Neural progenitor cell (in vitro differentiated cells): ENCODE measurements at regions not wholly inside any gene's neighbourhood (a gene's known extent, or its start where the extent isn't known, plus 50 kb on each side); places are given as distances from the start of the nearest gene placed in this dataset.

Source experiments
- DNase-seq: peaks from one replicate; pipeline ENCODE4 v3.0.0-alpha.2; 2016; ENCODE audit warnings: low spot score
- H2AFZ ChIP-seq: fragments of 200-600 bp; sonication (generic); replicated peaks from 2 replicates; pipeline ENCODE4 v1.6.1; 2016; ENCODE audit warnings: antibody characterized with exemption
- H3F3A ChIP-seq: fragments of 200-600 bp; sonication (generic); 2 replicates; pipeline ENCODE4 v1.6.1; 2016; ENCODE audit warnings: antibody characterized with exemption, low read depth
- H3K27ac ChIP-seq: fragments of 200-600 bp; sonication (generic); 2 replicates; pipeline ENCODE4 v1.5.1; 2016; ENCODE audit warnings: mild to moderate bottlenecking
- H3K27me3 ChIP-seq: fragments of 200-600 bp; sonication (generic); 2 replicates; pipeline ENCODE4 v1.6.1; 2016; ENCODE audit warnings: mild to moderate bottlenecking, moderate library complexity
- H3K36me3 ChIP-seq: fragments of 200-600 bp; sonication (generic); 2 replicates; pipeline ENCODE4 v1.5.1; 2016
- H3K4me1 ChIP-seq: fragments of 200-600 bp; sonication (generic); 2 replicates; pipeline ENCODE4 v1.6.1; 2016; ENCODE audit warnings: mixed run types
- H3K4me2 ChIP-seq: fragments of 200-600 bp; sonication (generic); 2 replicates; pipeline ENCODE4 v1.6.1; 2016
- H3K4me3 ChIP-seq: fragments of 200-600 bp; sonication (generic); 2 replicates; pipeline ENCODE4 v1.5.1; 2016
- H3K79me2 ChIP-seq: fragments of 200-600 bp; sonication (generic); 2 replicates; pipeline ENCODE4 v1.6.1; 2016; ENCODE audit warnings: low read depth
- H3K9ac ChIP-seq: fragments of 200-600 bp; sonication (generic); 2 replicates; pipeline ENCODE4 v1.6.1; 2016
- H3K9me3 ChIP-seq: fragments of 200-600 bp; sonication (generic); 2 replicates; pipeline ENCODE4 v1.5.1; 2016; ENCODE audit warnings: low read depth
- H4K20me1 ChIP-seq: fragments of 200-600 bp; sonication (generic); 2 replicates; pipeline ENCODE4 v1.6.1; 2016; ENCODE audit warnings: low read depth
- H3K27ac Mint-ChIP-seq: 3 replicates; pipeline ENCODE4 v1.8.0; 2021; ENCODE audit warnings: mixed read lengths
- H3K27me3 Mint-ChIP-seq: 2 replicates; pipeline ENCODE4 v1.8.0; 2022; ENCODE audit warnings: low read depth, mild to moderate bottlenecking, inconsistent platforms, moderate library complexity, mixed read lengths; ENCODE audit not compliant: insufficient read depth
- H3K36me3 Mint-ChIP-seq: 3 replicates; pipeline ENCODE4 v1.8.0; 2021; ENCODE audit warnings: mixed read lengths
- H3K4me1 Mint-ChIP-seq: 3 replicates; pipeline ENCODE4 v1.8.0; 2021; ENCODE audit warnings: mixed read lengths
- H3K4me3 Mint-ChIP-seq: 3 replicates; pipeline ENCODE4 v1.8.0; 2021; ENCODE audit warnings: mild to moderate bottlenecking, moderate library complexity, mixed read lengths
- H3K9me3 Mint-ChIP-seq: 3 replicates; pipeline ENCODE4 v1.8.0; 2020; ENCODE audit warnings: mixed read lengths
- EZH2 ChIP-seq: fragments of 200-600 bp; sonication (generic); IDR thresholded peaks from 2 replicates; pipeline ENCODE4 v1.6.1; 2017; ENCODE audit warnings: antibody characterized with exemption, mild to moderate bottlenecking, moderate library complexity
- EZH2phosphoT487 ChIP-seq: fragments of 200-600 bp; sonication (generic); IDR thresholded peaks from 2 replicates; pipeline ENCODE4 v1.6.1; 2017; ENCODE audit warnings: antibody characterized with exemption
- TF ChIP-seq, protein P1 (sequence below): fragments of 200-600 bp; sonication (generic); IDR thresholded peaks from 2 replicates; pipeline ENCODE4 v1.5.1; 2017; ENCODE audit warnings: antibody characterized with exemption, mild to moderate bottlenecking

- no peak overlapping the region for H2AFZ ChIP-seq
- H3K27me3 Mint-ChIP-seq = peaks cover 5% of the 10 kb centered on the region
- H3K27ac Mint-ChIP-seq = no peak overlapping the region
- H3K36me3 Mint-ChIP-seq = no peaks in the 10 kb centered on the region
- H4K20me1 ChIP-seq = no peaks in the 10 kb centered on the region
- no peak overlapping the region for H3K27ac ChIP-seq
- no peaks in the 10 kb centered on the region for H3K9me3 ChIP-seq
- no peaks in the 10 kb centered on the region for H3K9me3 Mint-ChIP-seq
- no peaks in the 10 kb centered on the region for H3K36me3 ChIP-seq
- no peaks in the 10 kb centered on the region for H3K27me3 ChIP-seq
- TF ChIP-seq EZH2 (no peak), EZH2phosphoT487 (no peak)
- TF ChIP-seq, protein P1, sequence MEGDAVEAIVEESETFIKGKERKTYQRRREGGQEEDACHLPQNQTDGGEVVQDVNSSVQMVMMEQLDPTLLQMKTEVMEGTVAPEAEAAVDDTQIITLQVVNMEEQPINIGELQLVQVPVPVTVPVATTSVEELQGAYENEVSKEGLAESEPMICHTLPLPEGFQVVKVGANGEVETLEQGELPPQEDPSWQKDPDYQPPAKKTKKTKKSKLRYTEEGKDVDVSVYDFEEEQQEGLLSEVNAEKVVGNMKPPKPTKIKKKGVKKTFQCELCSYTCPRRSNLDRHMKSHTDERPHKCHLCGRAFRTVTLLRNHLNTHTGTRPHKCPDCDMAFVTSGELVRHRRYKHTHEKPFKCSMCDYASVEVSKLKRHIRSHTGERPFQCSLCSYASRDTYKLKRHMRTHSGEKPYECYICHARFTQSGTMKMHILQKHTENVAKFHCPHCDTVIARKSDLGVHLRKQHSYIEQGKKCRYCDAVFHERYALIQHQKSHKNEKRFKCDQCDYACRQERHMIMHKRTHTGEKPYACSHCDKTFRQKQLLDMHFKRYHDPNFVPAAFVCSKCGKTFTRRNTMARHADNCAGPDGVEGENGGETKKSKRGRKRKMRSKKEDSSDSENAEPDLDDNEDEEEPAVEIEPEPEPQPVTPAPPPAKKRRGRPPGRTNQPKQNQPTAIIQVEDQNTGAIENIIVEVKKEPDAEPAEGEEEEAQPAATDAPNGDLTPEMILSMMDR = no peak
- H3K4me3 ChIP-seq = no peak overlapping the region
- peaks cover 27% of the 10 kb centered on the region for H3K4me1 Mint-ChIP-seq
- H3K4me2 ChIP-seq = no peak overlapping the region
- peaks cover 5% of the 10 kb centered on the region for H3K4me1 ChIP-seq
- no peak for DNase-seq
- H3K79me2 ChIP-seq = no peaks in the 10 kb centered on the region
- no peak overlapping the region for H3K4me3 Mint-ChIP-seq
- no peaks in the 10 kb centered on the region for H3F3A ChIP-seq
- H3K9ac ChIP-seq = no peak overlapping the region
Measured at GRCh38 chr6:11433860-11434259, 103.7 kb upstream of the TMEM170B start.

- H3K4me1 ChIP-seq = peaks cover 14% of the 10 kb centered on the region
- no peaks in the 10 kb centered on the region for H4K20me1 ChIP-seq
- H3K36me3 ChIP-seq = no peaks in the 10 kb centered on the region
- TF ChIP-seq EZH2phosphoT487 (no peak), EZH2 (no peak)
- TF ChIP-seq, protein P1 = no peak
- no peak overlapping the region for H2AFZ ChIP-seq
- no peak overlapping the region for H3K4me2 ChIP-seq
- peaks cover 5% of the 10 kb centered on the region for H3K27me3 Mint-ChIP-seq
- no peaks in the 10 kb centered on the region for H3K9me3 Mint-ChIP-seq
- no peak overlapping the region for H3K4me3 ChIP-seq
- H3K4me3 Mint-ChIP-seq = no peak overlapping the region
- H3K9me3 ChIP-seq = no peaks in the 10 kb centered on the region
- no peaks in the 10 kb centered on the region for H3F3A ChIP-seq
- H3K4me1 Mint-ChIP-seq = peaks cover 36% of the 10 kb centered on the region
- H3K9ac ChIP-seq = no peak overlapping the region
- no peaks in the 10 kb centered on the region for H3K79me2 ChIP-seq
- H3K27me3 ChIP-seq = no peaks in the 10 kb centered on the region
- no peak overlapping the region for H3K27ac ChIP-seq
- no peaks in the 10 kb centered on the region for H3K36me3 Mint-ChIP-seq
- no peak overlapping the region for H3K27ac Mint-ChIP-seq
- no peak for DNase-seq
Measured at GRCh38 chr6:11432713-11433450, 104.7 kb upstream of the TMEM170B start.

DNA sequence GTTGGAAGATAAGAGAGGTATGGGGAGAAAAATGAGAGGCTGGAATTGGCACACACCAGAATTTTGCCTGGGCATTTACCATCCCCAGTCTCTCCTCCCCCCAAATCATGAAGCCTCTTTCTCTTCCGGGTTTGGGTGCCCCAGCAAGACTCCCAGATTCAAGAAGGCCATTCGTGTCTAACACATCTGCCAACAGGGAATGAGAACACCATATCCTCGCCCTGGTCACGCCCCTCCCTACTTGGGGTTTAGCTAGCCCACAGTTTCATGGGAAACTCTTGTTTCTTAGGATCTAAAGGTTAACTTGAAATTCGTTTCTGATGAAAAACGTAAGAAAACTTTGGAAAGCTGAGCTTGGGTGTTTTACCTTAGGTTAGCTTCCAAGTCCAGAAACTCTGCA, 105.5 kb upstream of the TMEM170B start:
- Histone ChIP-seq H3K36me3 (no peaks in the 10 kb centered on the region), H3K27ac (no peak overlapping the region), H3K79me2 (no peaks in the 10 kb centered on the region), H3K27me3 (no peaks in the 10 kb centered on the region), H4K20me1 (no peaks in the 10 kb centered on the region), H3K4me3 (no peak overlapping the region), H3K9ac (no peak overlapping the region), H2AFZ (no peak overlapping the region), H3K9me3 (no peaks in the 10 kb centered on the region), H3K4me2 (no peak overlapping the region), H3F3A (no peaks in the 10 kb centered on the region), H3K4me1 (peaks cover 15% of the 10 kb centered on the region)
- Mint-ChIP-seq H3K27ac (no peak overlapping the region), H3K27me3 (peaks cover 5% of the 10 kb centered on the region), H3K36me3 (no peaks in the 10 kb centered on the region), H3K4me3 (no peak overlapping the region), H3K4me1 (peaks cover 36% of the 10 kb centered on the region), H3K9me3 (no peaks in the 10 kb centered on the region)
- DNase-seq = no peak
- TF ChIP-seq EZH2phosphoT487 (no peak), EZH2 (no peak)
- TF ChIP-seq, protein P1 = no peak
